Panc1 (cell line): ENCODE measurements at regions not wholly inside any gene's neighbourhood (a gene's known extent, or its start where the extent isn't known, plus 50 kb on each side); places are given as distances from the start of the nearest gene placed in this dataset.

ENCODE experiments used
- ATAC-seq: fragments of 200-7000 bp; cut with Tn5 transposase; 2 replicates; pipeline ENCODE4 v1.9.1; 2020; ENCODE audit warnings: mild to moderate bottlenecking, moderate library complexity
- BruUV-seq: library from RNA; stranded (reverse); fragments of 400-500 nt; replicated peaks from 2 replicates; lab custom pipeline; 2021; lab: Mats Ljungman, UMichigan
- CTCF ChIA-PET: fragments of 300-600 bp; sonication (Branson Sonifier 250); formaldehyde crosslinking; loops from one replicate; lab custom pipeline; 2022; ENCODE audit warnings: antibody characterized with exemption; lab: Charles Lee
- POLR2A ChIA-PET: fragments of 300-600 bp; sonication (Branson Sonifier 250); formaldehyde crosslinking; loops from one replicate; lab custom pipeline; 2022; ENCODE audit warnings: antibody characterized with exemption; lab: Charles Lee
- DNase-seq: peaks from one replicate; pipeline ENCODE4 v3.0.0-alpha.2; 2010; ENCODE audit warnings: low read depth, low spot score
- H3K27ac ChIP-seq: 2 replicates; pipeline ENCODE4 v1.5.1; 2011; ENCODE audit warnings: mild to moderate bottlenecking, low read length, inconsistent platforms
- H3K27me3 ChIP-seq: fragments of 200-500 bp; sonication (Bioruptor generic); 2 replicates; pipeline ENCODE4 v1.6.0; 2014; ENCODE audit warnings: low read length, inconsistent platforms; ENCODE audit not compliant: control insufficient read depth, insufficient read depth
- H3K36me3 ChIP-seq: fragments of 200-500 bp; sonication (Bioruptor generic); 2 replicates; pipeline ENCODE4 v1.5.1; 2014; ENCODE audit warnings: inconsistent platforms, mild to moderate bottlenecking, low read length, moderate library complexity; ENCODE audit not compliant: control insufficient read depth, insufficient read depth
- H3K4me1 ChIP-seq: 2 replicates; pipeline ENCODE4 v1.5.1; 2011; ENCODE audit warnings: inconsistent platforms, mild to moderate bottlenecking, low read length, moderate library complexity; ENCODE audit not compliant: control insufficient read depth, insufficient read depth
- H3K4me3 ChIP-seq, 2 experiments: 2 replicates each; pipeline ENCODE4 v1.5.1; 2011 to 2012; ENCODE audit warnings: low read depth in 2 of 2, low read length in 2 of 2, mild to moderate bottlenecking in 2 of 2, inconsistent platforms in 1 of 2, moderate library complexity in 1 of 2
- H3K9me3 ChIP-seq: fragments of 200-500 bp; sonication (Bioruptor generic); 2 replicates; pipeline ENCODE4 v1.5.1; 2014; ENCODE audit warnings: low read depth, mild to moderate bottlenecking, inconsistent platforms, low read length, moderate library complexity; ENCODE audit not compliant: control insufficient read depth, insufficient read depth
- POLR2AphosphoS5 ChIP-seq: IDR thresholded peaks from 2 replicates; pipeline ENCODE4 v1.6.1; 2012; ENCODE audit warnings: mild to moderate bottlenecking, low read depth, low read length, moderate library complexity
- REST ChIP-seq, 2 experiments: IDR thresholded peaks; 2 replicates each; pipeline ENCODE4 v1.6.1; 2011 to 2012; ENCODE audit warnings: low read depth in 2 of 2, control low read depth in 1 of 2, low read length in 1 of 2, mild to moderate bottlenecking in 1 of 2, moderate library complexity in 1 of 2; ENCODE audit not compliant: insufficient read depth in 1 of 2
- SIN3A ChIP-seq: IDR thresholded peaks from 2 replicates; pipeline ENCODE4 v1.6.1; 2012; ENCODE audit warnings: low read depth, mild to moderate bottlenecking, low read length, moderate library complexity, borderline replicate concordance; ENCODE audit not compliant: insufficient read depth
- TCF7L2 ChIP-seq: IDR thresholded peaks from 2 replicates; pipeline ENCODE4 v1.6.1; 2011; ENCODE audit warnings: mild to moderate bottlenecking, low read depth, low read length, inconsistent platforms
- in situ Hi-C: cut with HindIII; loops from 2 replicates; pipeline ENCODE4 v1.10.0; 2016; ENCODE audit warnings: low sequenced_read_pairs, low pct_unique_long_range_greater_than_20kb
- intact Hi-C: fragments of 100-400 bp; cut with micrococcal nuclease; formaldehyde crosslinking; loops from one replicate; pipeline ENCODE4 v1.10.0; 2022; ENCODE audit not compliant: unreplicated experiment
- TF ChIP-seq, protein P1 (sequence below): fragments of 450-650 bp; IDR thresholded peaks from 2 replicates; pipeline ENCODE4 v1.5.1; 2017; ENCODE audit warnings: mild to moderate bottlenecking

DNA sequence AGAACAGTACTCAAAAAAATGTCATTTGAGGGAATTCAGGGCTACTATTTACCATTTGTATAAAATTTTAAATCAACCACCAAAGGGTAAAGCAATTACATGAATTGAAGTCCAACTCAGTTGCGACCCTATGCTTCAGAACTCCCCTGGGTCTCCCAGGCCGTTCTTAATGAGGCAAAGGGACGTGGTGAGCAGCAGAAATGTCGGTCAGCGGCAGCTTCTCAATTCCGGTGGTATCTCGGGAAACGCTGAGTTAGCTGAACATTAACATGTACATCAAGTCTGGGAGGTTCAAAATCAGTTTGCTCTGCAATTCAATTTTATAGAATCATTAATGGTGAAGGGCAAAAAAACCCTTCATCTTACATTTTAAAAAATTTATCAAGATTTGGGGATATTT, 173.2 kb downstream of the DIRAS2 start:
- no peaks in the 10 kb centered on the region for H3K9me3 ChIP-seq
- intact Hi-C loops (no loop called here), in situ Hi-C loops (no loop called here)
- no peaks in the 10 kb centered on the region for H3K4me1 ChIP-seq
- no peak overlapping the region for H3K4me3 ChIP-seq
- ATAC-seq = no peak
- DNase-seq = no peak
- CTCF ChIA-PET = no interaction called here
- H3K27me3 ChIP-seq = no peaks in the 10 kb centered on the region
- BruUV-seq = no TSS peak
- no peaks in the 10 kb centered on the region for H3K36me3 ChIP-seq
- no peak overlapping the region for H3K27ac ChIP-seq
- POLR2A ChIA-PET = no interaction called here
- TF ChIP-seq, protein P1, sequence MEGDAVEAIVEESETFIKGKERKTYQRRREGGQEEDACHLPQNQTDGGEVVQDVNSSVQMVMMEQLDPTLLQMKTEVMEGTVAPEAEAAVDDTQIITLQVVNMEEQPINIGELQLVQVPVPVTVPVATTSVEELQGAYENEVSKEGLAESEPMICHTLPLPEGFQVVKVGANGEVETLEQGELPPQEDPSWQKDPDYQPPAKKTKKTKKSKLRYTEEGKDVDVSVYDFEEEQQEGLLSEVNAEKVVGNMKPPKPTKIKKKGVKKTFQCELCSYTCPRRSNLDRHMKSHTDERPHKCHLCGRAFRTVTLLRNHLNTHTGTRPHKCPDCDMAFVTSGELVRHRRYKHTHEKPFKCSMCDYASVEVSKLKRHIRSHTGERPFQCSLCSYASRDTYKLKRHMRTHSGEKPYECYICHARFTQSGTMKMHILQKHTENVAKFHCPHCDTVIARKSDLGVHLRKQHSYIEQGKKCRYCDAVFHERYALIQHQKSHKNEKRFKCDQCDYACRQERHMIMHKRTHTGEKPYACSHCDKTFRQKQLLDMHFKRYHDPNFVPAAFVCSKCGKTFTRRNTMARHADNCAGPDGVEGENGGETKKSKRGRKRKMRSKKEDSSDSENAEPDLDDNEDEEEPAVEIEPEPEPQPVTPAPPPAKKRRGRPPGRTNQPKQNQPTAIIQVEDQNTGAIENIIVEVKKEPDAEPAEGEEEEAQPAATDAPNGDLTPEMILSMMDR = no peak
- no peak for TF ChIP-seq POLR2AphosphoS5
- no peak for TF ChIP-seq TCF7L2
- no peak for TF ChIP-seq REST (IDR thresholded peaks at IDR 0.05; ENCODE audit: insufficient read depth in 1 of 2, low read depth in 2 of 2, low read length in 1 of 2)
- no peak for TF ChIP-seq SIN3A

GRCh38 chr9:90469865-90470387, 172.7 kb downstream of the DIRAS2 start:
- no peak overlapping the region for H3K4me3 ChIP-seq
- DNase-seq (no peak), ATAC-seq (no peak)
- BruUV-seq = no TSS peak
- CTCF ChIA-PET = no interaction called here
- no peaks in the 10 kb centered on the region for H3K9me3 ChIP-seq
- in situ Hi-C loops = no loop called here
- POLR2A ChIA-PET = no interaction called here
- TF ChIP-seq REST (IDR thresholded peaks at IDR 0.05; ENCODE audit: insufficient read depth in 1 of 2, low read depth in 2 of 2, low read length in 1 of 2) = no peak
- TF ChIP-seq TCF7L2 = no peak
- TF ChIP-seq SIN3A = no peak
- TF ChIP-seq POLR2AphosphoS5 = no peak
- H3K27me3 ChIP-seq = no peaks in the 10 kb centered on the region
- H3K27ac ChIP-seq = no peak overlapping the region
- intact Hi-C loops = no loop called here
- H3K4me1 ChIP-seq = no peaks in the 10 kb centered on the region
- no peaks in the 10 kb centered on the region for H3K36me3 ChIP-seq
